HEK293T (cell line): ENCODE measurements at regions not wholly inside any gene's neighbourhood (a gene's known extent, or its start where the extent isn't known, plus 50 kb on each side); places are given as distances from the start of the nearest gene placed in this dataset.

Experiments used
- ARNT ChIP-seq: fragments of 450-650 bp; IDR thresholded peaks from 2 replicates; pipeline ENCODE4 v1.6.1; 2017; ENCODE audit warnings: mild to moderate bottlenecking
- CTBP1 ChIP-seq: fragments of 450-650 bp; IDR thresholded peaks from 2 replicates; pipeline ENCODE4 v1.6.1; 2016; ENCODE audit warnings: borderline replicate concordance
- FOXM1 ChIP-seq: fragments of 450-650 bp; IDR thresholded peaks from 2 replicates; pipeline ENCODE4 v1.6.1; 2017; ENCODE audit warnings: mild to moderate bottlenecking, borderline replicate concordance

DNA sequence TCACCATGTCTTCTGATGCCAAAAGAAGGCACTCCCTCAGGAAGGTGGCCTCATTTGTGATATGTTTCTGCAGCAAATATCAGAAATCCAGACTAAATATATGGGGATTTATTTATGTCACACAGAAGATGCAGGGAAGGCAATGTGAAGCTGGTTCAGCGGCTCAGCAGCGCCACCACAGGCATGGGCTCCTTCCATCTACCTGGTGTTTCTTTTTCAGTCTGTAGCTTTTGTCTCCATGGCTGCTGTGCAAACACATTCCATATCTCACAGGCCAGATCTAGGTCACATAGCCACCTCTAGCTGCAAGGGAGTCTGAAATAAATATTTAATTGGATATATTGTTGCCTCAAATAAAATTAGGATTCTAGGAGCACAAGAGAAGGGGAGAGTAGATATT is 502.1 kb upstream of the IL12A start:
- no peak for TF ChIP-seq ARNT
- no peak for TF ChIP-seq FOXM1
- no peak for TF ChIP-seq CTBP1
